GM18499 (cell line): ENCODE measurements at regions not wholly inside any gene's neighbourhood (a gene's known extent, or its start where the extent isn't known, plus 50 kb on each side); places are given as distances from the start of the nearest gene placed in this dataset.

ENCODE experiments used
- ATAC-seq: cut with Tn5 transposase; IDR thresholded peaks from one replicate; pipeline ENCODE4 v1.9.1; 2021; ENCODE audit warnings: moderate number of reproducible peaks; ENCODE audit not compliant: insufficient read depth, unreplicated experiment

DNA sequence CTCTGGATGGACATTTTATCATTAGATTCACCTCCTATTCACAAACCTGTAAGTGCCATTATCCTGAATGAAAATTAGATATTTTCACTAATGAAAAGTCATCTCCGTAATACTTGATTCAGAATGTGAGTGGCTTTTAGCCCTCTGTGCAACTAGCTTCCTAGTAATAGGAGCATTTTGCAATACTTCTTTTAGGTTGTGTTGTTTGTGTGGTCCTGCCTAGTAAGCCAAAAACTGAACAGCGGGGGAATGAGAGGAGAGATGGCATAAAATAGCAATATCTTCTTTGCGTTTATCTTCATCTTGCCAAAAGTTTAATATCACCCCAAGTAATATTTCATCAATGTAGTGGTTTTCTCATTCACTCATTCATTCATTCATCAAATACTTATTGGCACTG is 507.5 kb upstream of the CELF2 start:
- ATAC-seq: no peak

GRCh38 chr10:10513067-10513466 is 504.6 kb upstream of the CELF2 start:
- no peak for ATAC-seq

DNA sequence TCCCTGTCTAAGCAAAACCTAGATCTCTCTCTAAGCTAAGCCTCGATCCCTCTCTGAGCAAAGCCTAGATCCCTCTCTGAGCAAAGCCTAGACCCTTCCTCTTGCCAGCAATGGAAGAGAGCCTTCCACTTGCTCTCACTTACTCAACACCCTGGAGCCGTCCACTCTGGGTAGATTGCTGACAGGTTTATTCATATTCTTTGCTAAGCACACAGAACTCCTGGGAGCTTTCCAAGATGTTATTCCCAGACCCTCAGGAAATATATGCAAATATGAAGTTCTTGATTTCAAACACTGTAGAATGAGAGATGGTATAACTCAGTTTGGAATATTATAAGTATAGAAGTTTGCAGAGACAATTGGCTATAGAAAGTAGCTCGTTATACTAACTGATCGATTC is 503.8 kb upstream of the CELF2 start:
- no peak for ATAC-seq

- no peak for ATAC-seq
These were observed 502.9 kb upstream of the CELF2 start for GRCh38 chr10:10514797-10515196.

DNA sequence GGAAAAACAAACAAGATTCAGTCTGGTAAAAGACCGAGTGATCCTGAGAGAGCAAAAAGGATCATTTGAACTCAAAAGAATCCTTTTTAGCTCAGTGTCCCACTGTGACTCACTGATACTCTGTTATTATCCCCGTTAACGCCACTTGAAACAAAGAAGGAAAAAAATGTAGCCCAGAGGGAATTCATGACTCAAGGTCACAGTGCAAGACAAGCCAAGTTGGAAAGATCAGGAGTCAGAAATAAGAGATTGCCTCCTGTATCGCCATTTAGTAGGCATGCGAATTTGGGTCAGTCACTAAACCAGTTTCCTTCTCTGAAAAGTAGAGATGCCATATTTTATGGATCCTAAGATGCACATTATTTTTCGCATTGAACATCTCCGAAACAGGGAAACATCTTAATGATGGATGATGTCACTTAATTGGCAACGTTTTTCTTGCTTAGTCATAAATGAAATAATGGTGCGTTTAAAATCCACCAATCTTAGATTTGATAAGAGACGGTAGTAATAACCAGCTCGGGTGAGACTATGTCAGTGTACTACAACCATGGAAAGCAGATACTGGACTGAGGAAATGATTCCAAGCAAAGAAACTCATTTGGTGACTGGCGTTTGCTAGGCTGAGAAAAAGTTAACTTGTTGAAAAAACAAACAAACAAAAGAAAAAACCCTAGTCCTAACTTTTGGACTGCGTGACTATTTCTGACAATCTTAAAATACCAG is 502.0 kb upstream of the CELF2 start:
- ATAC-seq: no peak

- ATAC-seq: no peak
These were observed 501.1 kb upstream of the CELF2 start for GRCh38 chr10:10516346-10517130.

GRCh38 chr10:10517866-10518265 is 499.8 kb upstream of the CELF2 start:
- ATAC-seq: no peak

- no peak for ATAC-seq
These were observed 498.0 kb upstream of the CELF2 start for GRCh38 chr10:10519674-10520073.

- ATAC-seq: peak; percentile 94
These were observed 496.9 kb upstream of the CELF2 start for GRCh38 chr10:10520491-10521385.

DNA sequence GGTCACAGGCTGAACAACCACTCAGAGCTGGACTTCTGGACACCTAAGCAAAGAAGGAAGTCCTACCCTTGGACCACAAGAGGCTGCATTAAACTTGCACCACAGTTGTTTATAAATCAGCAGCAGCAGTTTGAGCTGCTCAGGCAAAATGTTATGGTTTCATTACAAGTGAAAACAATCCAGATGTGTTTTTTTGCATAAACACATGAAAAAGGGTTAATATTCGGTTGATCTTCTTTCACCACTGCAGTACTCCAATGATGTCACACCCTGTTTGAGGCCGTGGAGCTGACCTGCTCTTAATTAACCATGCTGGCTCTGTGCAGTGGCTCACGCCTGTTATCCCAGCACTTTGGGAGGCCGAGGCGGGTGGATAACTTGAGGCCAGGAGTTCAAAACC is 490.8 kb upstream of the CELF2 start:
- no peak for ATAC-seq

GRCh38 chr10:10527861-10528562 is 489.7 kb upstream of the CELF2 start:
- ATAC-seq: no peak

GRCh38 chr10:10528563-10528910 is 489.1 kb upstream of the CELF2 start:
- no peak for ATAC-seq

GRCh38 chr10:10530313-10530712 is 487.4 kb upstream of the CELF2 start:
- ATAC-seq: no peak

GRCh38 chr10:10532236-10532635 is 485.4 kb upstream of the CELF2 start:
- ATAC-seq: no peak

DNA sequence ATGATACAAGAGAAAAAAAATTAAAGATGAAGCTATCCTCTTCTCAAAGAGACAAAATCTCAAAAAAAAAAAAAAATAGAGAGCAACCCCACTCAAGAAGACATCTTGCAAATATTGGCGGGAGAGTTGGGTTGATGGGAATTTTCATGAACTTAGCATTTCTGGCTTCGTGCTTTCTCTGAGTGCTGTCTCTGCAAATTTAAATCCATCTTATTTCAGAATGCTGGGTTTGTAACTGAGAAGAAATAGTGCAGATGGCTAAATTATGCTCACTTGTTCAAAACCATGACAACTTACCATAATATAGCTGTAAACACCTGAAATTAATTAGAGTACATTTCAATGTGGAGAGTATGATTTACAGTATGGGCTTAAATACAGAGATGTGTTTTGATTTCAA is 484.8 kb upstream of the CELF2 start:
- no peak for ATAC-seq

- ATAC-seq: no peak
These were observed 484.2 kb upstream of the CELF2 start for GRCh38 chr10:10533437-10533836.

DNA sequence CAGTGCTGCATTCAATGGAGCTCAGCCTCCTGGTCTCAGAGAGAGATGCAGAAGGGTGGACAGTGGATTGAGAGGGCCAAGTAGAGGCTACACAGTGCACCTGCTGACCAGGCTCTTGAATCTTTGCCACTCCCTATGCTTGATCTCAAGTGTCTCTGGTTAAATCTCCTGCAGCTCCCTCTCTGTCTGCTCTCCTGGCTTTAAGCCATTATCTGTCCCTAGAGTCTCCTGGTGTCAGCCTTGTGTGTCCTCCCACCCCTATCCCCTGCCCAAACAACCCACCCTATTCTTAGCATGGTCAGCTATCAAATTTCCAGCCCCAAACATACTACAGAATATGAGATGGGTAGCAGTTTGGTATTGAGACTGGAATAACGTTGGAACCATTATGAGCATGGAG is 479.3 kb upstream of the CELF2 start:
- ATAC-seq: no peak

DNA sequence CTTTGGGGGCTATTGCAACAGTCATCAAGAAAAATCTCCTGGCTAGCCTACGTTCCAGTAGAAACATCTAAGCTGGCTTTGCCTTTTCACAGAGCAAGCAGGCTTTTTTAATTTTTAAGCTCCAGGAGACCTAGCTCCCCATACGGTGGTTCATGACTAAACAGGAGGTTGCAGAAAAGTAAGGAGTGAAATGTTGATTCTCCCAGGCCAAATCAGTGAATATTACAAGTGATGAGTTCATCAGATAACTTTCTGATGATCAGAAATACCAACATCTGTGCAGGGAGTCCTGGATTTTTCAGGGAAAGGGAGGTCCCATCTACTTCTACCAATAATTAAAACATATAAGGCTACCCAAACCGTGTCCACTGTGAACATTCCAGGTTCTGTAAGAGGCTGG is 477.3 kb upstream of the CELF2 start:
- no peak for ATAC-seq

DNA sequence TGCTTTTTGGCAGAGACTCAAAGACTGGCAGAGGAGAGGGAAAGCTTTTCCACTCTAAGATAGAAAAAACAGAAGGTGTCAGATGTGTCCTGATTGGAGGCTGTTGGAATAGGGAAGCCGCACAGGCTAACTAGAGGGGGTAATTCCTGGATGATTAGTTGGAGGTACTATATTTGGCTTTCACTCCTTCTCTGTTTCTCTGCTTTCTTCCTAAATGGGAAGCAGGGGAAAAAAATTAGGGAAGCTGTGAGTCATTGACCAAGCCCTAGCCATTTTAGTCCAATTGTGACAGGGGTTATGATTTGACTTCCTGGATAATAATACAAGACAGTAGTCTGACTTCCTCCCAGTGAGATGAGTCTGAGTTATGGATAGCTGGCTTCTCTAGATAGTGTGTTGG is 475.2 kb upstream of the CELF2 start:
- no peak for ATAC-seq

- ATAC-seq: no peak
These were observed 472.8 kb upstream of the CELF2 start for GRCh38 chr10:10544890-10545289.
